GM12878 (cell line): ENCODE measurements at regions not wholly inside any gene's neighbourhood (a gene's known extent, or its start where the extent isn't known, plus 50 kb on each side); places are given as distances from the start of the nearest gene placed in this dataset.

Source experiments
- ATAC-seq: fragments of 200-7000 bp; cut with Tn5 transposase; 3 replicates; pipeline ENCODE4 v1.9.1; 2020; ENCODE audit warnings: mild to moderate bottlenecking, moderate library complexity
- BruUV-seq: library from RNA; stranded (reverse); fragments of 400-500 nt; replicated peaks from 2 replicates; lab custom pipeline; 2021; lab: Mats Ljungman, UMichigan
- CTCF ChIA-PET: fragments of 300-600 bp; sonication (Branson Sonifier 250); formaldehyde crosslinking; extraction: SDS; loops from one replicate; lab custom pipeline; 2021; ENCODE audit warnings: inconsistent platforms; lab: Yijun Ruan, JAX
- POLR2A ChIA-PET: fragments of 350-600 bp; formaldehyde crosslinking; extraction: SDS; loops from one replicate; lab custom pipeline; 2021; ENCODE audit warnings: inconsistent platforms; lab: Charles Lee
- RAD21 ChIA-PET: fragments of 300-600 bp; sonication (Branson Sonifier 250); formaldehyde crosslinking; loops from one replicate; lab custom pipeline; 2023; ENCODE audit warnings: antibody characterized with exemption; ENCODE audit not compliant: unreplicated experiment; lab: Charles Lee
- SMC1A ChIA-PET: fragments of 300-600 bp; sonication (Branson Sonifier 250); formaldehyde crosslinking; loops from one replicate; lab custom pipeline; 2023; ENCODE audit not compliant: unreplicated experiment, uncharacterized antibody; lab: Charles Lee
- DNase-seq: peaks from one replicate; pipeline ENCODE4 v3.0.0-alpha.2; 2011; ENCODE audit warnings: low read depth, low spot score
- FAIRE-seq: peaks from 3 replicates; lab custom pipeline; 2011; peaks lifted over from hg19 to GRCh38; lab: Jason Lieb, UNC
- H2AFZ ChIP-seq: 2 replicates; pipeline ENCODE4 v1.6.0; 2011; ENCODE audit warnings: low read depth, low read length, control low read depth; ENCODE audit not compliant: control insufficient read depth
- H3K27ac ChIP-seq: 2 replicates; pipeline ENCODE4 v1.5.1; 2011; ENCODE audit warnings: control low read depth; ENCODE audit not compliant: control insufficient read depth, insufficient read depth
- H3K27me3 ChIP-seq, 2 experiments: replicated peaks in 1 of 2; 2 replicates each; pipeline versions ENCODE4 v1.6.0 to v1.6.1; 2011; ENCODE audit warnings: low read length in 1 of 2; ENCODE audit not compliant: control insufficient read depth in 2 of 2, insufficient read depth in 2 of 2
- H3K36me3 ChIP-seq, 2 experiments: 2 replicates each; pipeline ENCODE4 v1.5.1; 2011; ENCODE audit warnings: low read length in 1 of 2; ENCODE audit not compliant: control insufficient read depth in 2 of 2, insufficient read depth in 2 of 2
- H3K4me1 ChIP-seq: 2 replicates; pipeline ENCODE4 v1.6.1; 2011; ENCODE audit warnings: mild to moderate bottlenecking, low read length, moderate library complexity, mixed read lengths; ENCODE audit not compliant: control insufficient read depth, insufficient read depth
- H3K4me2 ChIP-seq: 2 replicates; pipeline ENCODE4 v1.6.0; 2011; ENCODE audit warnings: control low read depth; ENCODE audit not compliant: control insufficient read depth, insufficient read depth
- H3K4me3 ChIP-seq: fragments of 200-600 bp; sonication (generic); 2 replicates; pipeline ENCODE4 v1.5.1; 2016
- H3K79me2 ChIP-seq: 2 replicates; pipeline ENCODE4 v1.6.0; 2011; ENCODE audit warnings: low read length; ENCODE audit not compliant: control insufficient read depth, insufficient read depth
- H3K9ac ChIP-seq: 2 replicates; pipeline ENCODE4 v1.8.0; 2011; ENCODE audit warnings: low read length, control low read depth, mixed read lengths; ENCODE audit not compliant: control insufficient read depth, insufficient read depth
- H3K9me3 ChIP-seq: replicated peaks from 3 replicates; pipeline ENCODE4 v1.5.1; 2011; ENCODE audit warnings: mild to moderate bottlenecking, low read length; ENCODE audit not compliant: control insufficient read depth, insufficient read depth
- H4K20me1 ChIP-seq: 2 replicates; pipeline ENCODE4 v1.6.0; 2011; ENCODE audit not compliant: control insufficient read depth, insufficient read depth
- CBX3 ChIP-seq: fragments of 200-600 bp; sonication (generic); IDR thresholded peaks from 2 replicates; pipeline ENCODE4 v1.6.1; 2016; ENCODE audit warnings: low read depth, borderline replicate concordance
- KDM1A ChIP-seq: fragments of 200-600 bp; sonication (generic); IDR thresholded peaks from 2 replicates; pipeline ENCODE4 v1.6.1; 2016; ENCODE audit warnings: borderline replicate concordance
- MTA3 ChIP-seq: IDR thresholded peaks from 2 replicates; pipeline ENCODE4 v1.6.1; 2012; ENCODE audit warnings: low read length, inconsistent platforms, borderline replicate concordance
- NFYB ChIP-seq: IDR thresholded peaks from 2 replicates; pipeline ENCODE4 v1.6.1; 2011; ENCODE audit warnings: low read depth, mild to moderate bottlenecking, low read length, improper control_type of control experiment, moderate library complexity; ENCODE audit not compliant: insufficient read depth
- STAT1 ChIP-seq: fragments of 450-650 bp; conservative IDR thresholded peaks from 2 replicates; pipeline ENCODE4 v1.6.1; 2014; ENCODE audit warnings: antibody characterized with exemption, mild to moderate bottlenecking
- ZNF274 ChIP-seq: IDR thresholded peaks from one replicate; pipeline ENCODE4 v1.8.0; 2011; ENCODE audit not compliant: insufficient read length, insufficient read depth
- WGBS: methylation state at CpG from one replicate; pipeline ENCODE4 v1.1.6; 2016; ENCODE audit warnings: low lambda C conversion rate; ENCODE audit not compliant: insufficient replicate concordance, insufficient coverage; ENCODE audit errors: missing lambda C conversion rate; 5-methylcytosine and 5-hydroxymethylcytosine counted together
- in situ Hi-C: fragments of 300-500 bp; cut with MboI; formaldehyde crosslinking; loops from 9 replicates; pipeline ENCODE4 v1.14.3; 2018; ENCODE audit warnings: mixed read lengths
- intact Hi-C: fragments of 100-400 bp; cut with micrococcal nuclease; formaldehyde crosslinking; loops from one replicate; pipeline ENCODE4 v1.14.2; 2022; ENCODE audit not compliant: unreplicated experiment
- TF ChIP-seq, protein P1 (sequence below): fragments of 450-650 bp; formaldehyde crosslinking; IDR thresholded peaks from 2 replicates; pipeline ENCODE4 v1.5.0; 2022; ENCODE audit warnings: mild to moderate bottlenecking, missing genetic modification characterization

DNA sequence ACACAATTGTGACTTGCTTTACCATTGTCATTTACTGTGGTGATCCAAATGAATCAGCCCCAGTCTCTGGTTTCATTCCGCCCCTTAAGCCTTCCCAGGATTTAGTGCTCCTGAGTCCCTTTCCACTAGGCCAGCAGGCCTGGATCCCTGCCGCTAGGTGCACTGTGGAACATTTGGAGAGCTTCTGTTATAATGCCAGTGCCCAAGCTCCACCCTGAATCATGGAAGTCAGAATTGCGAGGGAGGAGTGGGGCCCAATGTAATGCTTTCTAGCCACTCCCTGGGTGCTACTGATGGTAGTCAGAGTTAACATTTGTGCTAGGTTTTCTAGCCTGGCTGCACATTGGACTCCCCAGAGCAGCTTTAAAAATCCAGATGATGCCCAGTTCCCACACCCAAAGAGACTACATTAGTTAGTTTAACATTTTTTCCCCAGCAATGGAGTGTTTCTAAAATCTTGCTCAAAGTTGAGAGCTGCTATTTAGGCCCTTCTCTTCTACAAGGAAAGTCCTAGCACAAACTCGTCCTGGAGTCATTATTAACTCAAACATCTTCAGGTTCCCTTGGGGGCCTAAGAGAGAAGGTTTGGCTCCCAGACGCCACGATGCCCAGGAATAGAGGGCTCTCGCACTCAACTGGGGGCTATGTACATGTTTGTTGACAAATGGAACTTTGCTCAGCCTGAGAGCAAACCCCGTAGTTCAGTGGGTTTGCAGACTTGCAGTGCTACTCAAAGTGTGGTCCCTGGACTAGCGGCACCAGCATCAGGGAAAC, 366.7 kb upstream of the PROK2 start:
- RAD21 ChIA-PET = no interaction called here
- CTCF ChIA-PET = no interaction called here
- no peak overlapping the region for H3K27ac ChIP-seq
- FAIRE-seq (no peak), ATAC-seq (no peak), DNase-seq (no peak)
- H3K27me3 ChIP-seq = no peaks in the 10 kb centered on the region
- intact Hi-C loops = no loop called here
- WGBS = 79% methylated on average over 9 of the region's 9 CpGs
- H3K79me2 ChIP-seq = no peaks in the 10 kb centered on the region
- no peak overlapping the region for H3K4me3 ChIP-seq
- TF ChIP-seq MTA3 (no peak), CBX3 (no peak), NFYB (no peak), STAT1 (no peak), ZNF274 (no peak), KDM1A (no peak)
- TF ChIP-seq, protein P1, sequence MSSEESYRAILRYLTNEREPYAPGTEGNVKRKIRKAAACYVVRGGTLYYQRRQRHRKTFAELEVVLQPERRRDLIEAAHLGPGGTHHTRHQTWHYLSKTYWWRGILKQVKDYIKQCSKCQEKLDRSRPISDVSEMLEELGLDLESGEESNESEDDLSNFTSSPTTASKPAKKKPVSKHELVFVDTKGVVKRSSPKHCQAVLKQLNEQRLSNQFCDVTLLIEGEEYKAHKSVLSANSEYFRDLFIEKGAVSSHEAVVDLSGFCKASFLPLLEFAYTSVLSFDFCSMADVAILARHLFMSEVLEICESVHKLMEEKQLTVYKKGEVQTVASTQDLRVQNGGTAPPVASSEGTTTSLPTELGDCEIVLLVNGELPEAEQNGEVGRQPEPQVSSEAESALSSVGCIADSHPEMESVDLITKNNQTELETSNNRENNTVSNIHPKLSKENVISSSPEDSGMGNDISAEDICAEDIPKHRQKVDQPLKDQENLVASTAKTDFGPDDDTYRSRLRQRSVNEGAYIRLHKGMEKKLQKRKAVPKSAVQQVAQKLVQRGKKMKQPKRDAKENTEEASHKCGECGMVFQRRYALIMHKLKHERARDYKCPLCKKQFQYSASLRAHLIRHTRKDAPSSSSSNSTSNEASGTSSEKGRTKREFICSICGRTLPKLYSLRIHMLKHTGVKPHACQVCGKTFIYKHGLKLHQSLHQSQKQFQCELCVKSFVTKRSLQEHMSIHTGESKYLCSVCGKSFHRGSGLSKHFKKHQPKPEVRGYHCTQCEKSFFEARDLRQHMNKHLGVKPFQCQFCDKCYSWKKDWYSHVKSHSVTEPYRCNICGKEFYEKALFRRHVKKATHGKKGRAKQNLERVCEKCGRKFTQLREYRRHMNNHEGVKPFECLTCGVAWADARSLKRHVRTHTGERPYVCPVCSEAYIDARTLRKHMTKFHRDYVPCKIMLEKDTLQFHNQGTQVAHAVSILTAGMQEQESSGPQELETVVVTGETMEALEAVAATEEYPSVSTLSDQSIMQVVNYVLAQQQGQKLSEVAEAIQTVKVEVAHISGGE = no peak
- TF ChIP-seq, all 136 proteins: peak for 0
- no peaks in the 10 kb centered on the region for H3K4me1 ChIP-seq
- H4K20me1 ChIP-seq = no peaks in the 10 kb centered on the region
- no peak overlapping the region for H3K4me2 ChIP-seq
- H3K36me3 ChIP-seq = no peaks in the 10 kb centered on the region
- no peak overlapping the region for H2AFZ ChIP-seq
- in situ Hi-C loops = no loop called here
- peaks cover 2% of the 10 kb centered on the region; the same call in 2 of the 3 replicates for H3K9me3 ChIP-seq
- ChIA-PET SMC1A (interaction anchor here (0.5 to 0.6 kb wide), 2 partner anchors 197 to 280 kb away, joined by 3 read pairs; no protein-coding TSS in a partner anchor), POLR2A (no interaction called here)
- BruUV-seq = no TSS peak
- no peak overlapping the region for H3K9ac ChIP-seq
